H9 (cell line): ENCODE measurements at regions not wholly inside any gene's neighbourhood (a gene's known extent, or its start where the extent isn't known, plus 50 kb on each side); places are given as distances from the start of the nearest gene placed in this dataset.

Experiments
- DNase-seq: peaks from one replicate; pipeline ENCODE4 v3.0.0-alpha.2; 2017
- H2AFZ ChIP-seq: one replicate; pipeline ENCODE4 v1.6.1; 2013; ENCODE audit warnings: mild to moderate bottlenecking, low read length, control low read depth, moderate library complexity
- H2AK5ac ChIP-seq: 2 replicates; pipeline ENCODE4 v1.6.1; 2013; ENCODE audit warnings: low read length, control low read depth, mixed read lengths; ENCODE audit not compliant: insufficient read length
- H2BK120ac ChIP-seq: one replicate; pipeline ENCODE4 v1.6.1; 2013; ENCODE audit warnings: low read depth, mild to moderate bottlenecking, low read length, control low read depth, inconsistent platforms; ENCODE audit not compliant: poor library complexity, severe bottlenecking
- H2BK12ac ChIP-seq: 2 replicates; pipeline ENCODE4 v1.6.1; 2013; ENCODE audit warnings: low read length, control low read depth, mixed read lengths, low read depth; ENCODE audit not compliant: insufficient read length
- H2BK15ac ChIP-seq: 2 replicates; pipeline ENCODE4 v1.6.1; 2013; ENCODE audit warnings: low read depth, low read length, control low read depth
- H2BK20ac ChIP-seq: one replicate; pipeline ENCODE4 v1.6.1; 2013; ENCODE audit warnings: low read depth, mild to moderate bottlenecking, low read length, control low read depth, inconsistent platforms; ENCODE audit not compliant: poor library complexity, severe bottlenecking
- H2BK5ac ChIP-seq: 2 replicates; pipeline ENCODE4 v1.6.1; 2013; ENCODE audit warnings: low read length, control low read depth, mixed read lengths; ENCODE audit not compliant: insufficient read length
- H3K14ac ChIP-seq: 2 replicates; pipeline ENCODE4 v1.6.1; 2013; ENCODE audit warnings: low read length, control low read depth; ENCODE audit not compliant: insufficient read depth
- H3K18ac ChIP-seq: 2 replicates; pipeline ENCODE4 v1.6.1; 2013; ENCODE audit warnings: low read depth, mild to moderate bottlenecking, mixed read lengths, low read length, control low read depth; ENCODE audit not compliant: insufficient read length
- H3K23ac ChIP-seq: 2 replicates; pipeline ENCODE4 v1.6.1; 2013; ENCODE audit warnings: low read length, control low read depth, mixed read lengths, low read depth; ENCODE audit not compliant: insufficient read length
- H3K23me2 ChIP-seq: 2 replicates; pipeline ENCODE4 v1.6.1; 2013; ENCODE audit warnings: low read depth, mild to moderate bottlenecking, mixed read lengths, low read length, control low read depth; ENCODE audit not compliant: insufficient read length, poor library complexity, severe bottlenecking
- H3K27ac ChIP-seq: 2 replicates; pipeline ENCODE4 v1.5.1; 2013; ENCODE audit warnings: low read length, control low read depth, mixed read lengths, low read depth; ENCODE audit not compliant: insufficient read length
- H3K27me3 ChIP-seq: 2 replicates; pipeline ENCODE4 v1.6.1; 2013; ENCODE audit warnings: low read length, control low read depth, inconsistent platforms; ENCODE audit not compliant: insufficient read depth
- H3K4ac ChIP-seq: 2 replicates; pipeline ENCODE4 v1.6.1; 2013; ENCODE audit warnings: low read depth, mild to moderate bottlenecking, control low read depth, inconsistent platforms, low read length, moderate library complexity
- H3K4me1 ChIP-seq: 2 replicates; pipeline ENCODE4 v1.6.1; 2013; ENCODE audit warnings: low read length, control low read depth, inconsistent platforms; ENCODE audit not compliant: insufficient read depth
- H3K4me2 ChIP-seq: 2 replicates; pipeline ENCODE4 v1.6.1; 2013; ENCODE audit warnings: low read length, control low read depth, mixed read lengths; ENCODE audit not compliant: insufficient read length, insufficient read depth
- H3K56ac ChIP-seq: 2 replicates; pipeline ENCODE4 v1.6.1; 2013; ENCODE audit warnings: low read depth, mild to moderate bottlenecking, mixed read lengths, low read length, control low read depth; ENCODE audit not compliant: insufficient read length
- H3K79me1 ChIP-seq: 2 replicates; pipeline ENCODE4 v1.6.1; 2013; ENCODE audit warnings: low read depth, mild to moderate bottlenecking, moderate library complexity, low read length, control low read depth, inconsistent platforms; ENCODE audit not compliant: insufficient read depth, poor library complexity, severe bottlenecking
- H3K79me2 ChIP-seq: 2 replicates; pipeline ENCODE4 v1.6.1; 2013; ENCODE audit warnings: low read length, control low read depth, inconsistent platforms; ENCODE audit not compliant: insufficient read depth
- H3K9ac ChIP-seq: 2 replicates; pipeline ENCODE4 v1.6.1; 2013; ENCODE audit warnings: low read length, control low read depth, mixed read lengths; ENCODE audit not compliant: insufficient read length; ENCODE audit errors: extremely low read depth
- H3K9me3 ChIP-seq: one replicate; pipeline ENCODE4 v1.6.1; 2013; ENCODE audit warnings: low read depth, low read length, inconsistent platforms; ENCODE audit not compliant: control insufficient read depth
- H3T11ph ChIP-seq: one replicate; pipeline ENCODE4 v1.6.1; 2013; ENCODE audit warnings: mild to moderate bottlenecking, low read length, control low read depth, inconsistent platforms
- H4K20me1 ChIP-seq: one replicate; pipeline ENCODE4 v1.6.1; 2013; ENCODE audit not compliant: control insufficient read depth, insufficient read length, insufficient read depth
- H4K5ac ChIP-seq: 2 replicates; pipeline ENCODE4 v1.6.1; 2013; ENCODE audit warnings: low read depth, mild to moderate bottlenecking, mixed read lengths, low read length, control low read depth; ENCODE audit not compliant: insufficient read length
- H4K8ac ChIP-seq: replicated peaks from 2 replicates; pipeline ENCODE4 v1.6.1; 2013; ENCODE audit warnings: low read length, control low read depth, mixed read lengths, low read depth; ENCODE audit not compliant: insufficient read length
- H4K91ac ChIP-seq: 2 replicates; pipeline ENCODE4 v1.6.1; 2013; ENCODE audit warnings: low read depth, mild to moderate bottlenecking, moderate library complexity, mixed read lengths, low read length, control low read depth; ENCODE audit not compliant: insufficient read length
- H3K27ac Mint-ChIP-seq, 3 experiments: 2 replicates in 2 of 3; 3 replicates in 1 of 3; pipeline ENCODE4 v1.8.0; 2020 to 2021; ENCODE audit warnings: mixed read lengths in 3 of 3, mild to moderate bottlenecking in 1 of 3, moderate library complexity in 1 of 3
- H3K27me3 Mint-ChIP-seq: 2 replicates; pipeline ENCODE4 v1.8.0; 2021; ENCODE audit warnings: low read depth, mild to moderate bottlenecking, moderate library complexity, mixed read lengths
- H3K36me3 Mint-ChIP-seq, 3 experiments: 2 replicates in 2 of 3; 3 replicates in 1 of 3; pipeline ENCODE4 v1.8.0; 2020 to 2021; ENCODE audit warnings: low read depth in 3 of 3, mixed read lengths in 3 of 3; ENCODE audit not compliant: insufficient read depth in 1 of 3
- H3K4me1 Mint-ChIP-seq, 2 experiments: 2 replicates each; pipeline ENCODE4 v1.8.0; 2020; ENCODE audit warnings: mixed read lengths in 2 of 2
- H3K4me3 Mint-ChIP-seq, 2 experiments: 2 replicates in 1 of 2; 3 replicates in 1 of 2; pipeline ENCODE4 v1.8.0; 2020 to 2021; ENCODE audit warnings: mild to moderate bottlenecking in 2 of 2, mixed read lengths in 2 of 2, moderate library complexity in 1 of 2
- H3K9me3 Mint-ChIP-seq, 2 experiments: 2 replicates in 1 of 2; 3 replicates in 1 of 2; pipeline ENCODE4 v1.8.0; 2020; ENCODE audit warnings: mild to moderate bottlenecking in 2 of 2, mixed read lengths in 2 of 2, moderate library complexity in 1 of 2
- CTCF ChIP-seq: fragments of 200-600 bp; sonication (generic); conservative IDR thresholded peaks from 3 replicates; pipeline ENCODE4 v1.8.0; 2021; ENCODE audit warnings: antibody characterized with exemption, mild to moderate bottlenecking
- WGBS: extraction: QIAGEN DNeasy Blood & Tissue Kit; methylation state at CpG from one replicate; pipeline ENCODE4 v1.1.7; 2013; ENCODE audit warnings: missing lambda C conversion rate, low lambda C conversion rate, mixed read lengths; ENCODE audit not compliant: insufficient read length; ENCODE audit errors: extremely low coverage; 5-methylcytosine and 5-hydroxymethylcytosine counted together

DNA sequence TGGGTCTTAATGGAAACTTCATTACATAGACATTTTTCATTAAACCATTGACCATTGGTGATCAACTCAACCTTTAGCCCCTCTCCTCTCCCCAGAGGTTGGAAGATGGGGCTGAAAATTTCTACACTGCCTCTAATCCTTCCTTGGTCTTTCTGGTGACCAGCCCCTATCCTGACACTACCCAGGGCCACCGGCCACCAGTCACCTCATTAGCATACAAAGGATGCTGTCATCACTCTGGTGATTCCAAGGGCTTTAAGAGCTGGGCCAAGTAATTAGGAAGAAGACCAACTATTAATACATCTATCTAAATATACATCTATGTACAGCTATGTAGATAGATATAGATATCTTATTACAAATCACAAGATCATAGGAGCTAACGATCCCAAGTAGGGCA, 111.2 kb upstream of the IRX6 start:
- WGBS = no CpG with 5 or more reads among the region's 2 CpGs
- H2BK12ac ChIP-seq = no peak overlapping the region
- DNase-seq = no peak
- TF ChIP-seq CTCF = no peak
- Mint-ChIP-seq H3K27ac (no peak overlapping the region), H3K4me3 (no peak overlapping the region), H3K36me3 (no peaks in the 10 kb centered on the region), H3K27me3 (peaks cover 7% of the 10 kb centered on the region), H3K9me3 (no peaks in the 10 kb centered on the region), H3K4me1 (peaks cover 0 to 3% of the 10 kb centered on the region in 2 experiments; a peak in 1 of 4 replicates)
- no peak overlapping the region for H3K4ac ChIP-seq
- H3K4me2 ChIP-seq = no peak overlapping the region
- no peak overlapping the region for H4K5ac ChIP-seq
- no peaks in the 10 kb centered on the region for H4K20me1 ChIP-seq
- H3K23me2 ChIP-seq = no peaks in the 10 kb centered on the region
- no peak overlapping the region for H2AFZ ChIP-seq
- no peak overlapping the region for H4K8ac ChIP-seq
- H3K79me2 ChIP-seq = no peaks in the 10 kb centered on the region
- no peak overlapping the region for H2BK20ac ChIP-seq
- no peak overlapping the region for H3K27ac ChIP-seq
- H3K4me1 ChIP-seq = no peaks in the 10 kb centered on the region
- H3K79me1 ChIP-seq = no peaks in the 10 kb centered on the region
- no peak overlapping the region for H3K23ac ChIP-seq
- H2BK5ac ChIP-seq = no peak overlapping the region
- no peak overlapping the region for H3K14ac ChIP-seq
- H3K56ac ChIP-seq = no peak overlapping the region
- H4K91ac ChIP-seq = no peak overlapping the region
- H3T11ph ChIP-seq = no peak overlapping the region
- no peak overlapping the region for H3K18ac ChIP-seq
- no peaks in the 10 kb centered on the region for H3K27me3 ChIP-seq
- H2BK120ac ChIP-seq = no peak overlapping the region
- H3K9me3 ChIP-seq = no peaks in the 10 kb centered on the region
- no peak overlapping the region for H3K9ac ChIP-seq
- H2AK5ac ChIP-seq = no peak overlapping the region
- H2BK15ac ChIP-seq = no peak overlapping the region
